ENCODE measurements at regions not wholly inside any gene's neighbourhood (a gene's known extent, or its start where the extent isn't known, plus 50 kb on each side); places are given as distances from the start of the nearest gene placed in this dataset.

DNA sequence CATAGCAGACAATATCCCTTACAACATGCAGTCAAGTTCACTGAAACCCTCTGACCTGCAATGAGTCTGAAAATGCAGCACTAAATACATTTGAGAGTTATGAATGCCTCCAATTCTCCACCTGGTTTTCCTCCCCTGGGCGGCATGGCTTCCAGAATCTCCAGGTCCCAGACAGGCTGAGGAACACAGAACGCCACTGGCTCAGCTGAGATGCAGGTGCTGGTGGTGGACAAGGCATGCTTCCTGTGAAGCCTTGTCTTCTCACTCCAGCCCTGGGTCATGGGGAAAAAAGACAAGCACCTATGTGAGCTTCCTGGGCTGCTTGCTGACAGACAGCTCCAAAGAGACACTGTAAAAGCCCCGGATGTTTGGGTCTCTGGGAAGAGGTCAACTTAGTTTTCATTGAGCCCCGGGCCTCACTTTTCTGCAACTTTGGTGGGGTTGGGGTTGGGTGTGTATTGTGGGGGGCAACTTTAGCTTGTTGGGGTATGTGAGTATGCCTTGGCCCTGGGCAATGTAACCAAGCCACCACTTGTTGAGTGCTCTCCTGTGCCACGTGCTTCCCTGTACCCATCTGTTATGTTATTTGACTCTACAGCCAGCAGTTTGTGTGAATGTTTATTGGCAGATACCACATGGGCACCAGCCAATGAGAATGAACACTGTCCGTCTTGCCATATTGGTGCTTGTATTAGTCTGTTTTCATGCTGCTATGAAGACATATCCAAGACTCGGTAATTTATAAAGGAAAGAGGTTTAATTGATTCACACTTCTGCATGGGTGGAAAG, 127.8 kb downstream of the EMX2 start:
- TF ChIP-seq POLR2A (IDR thresholded peaks at IDR 0.05) (no peak), CTCF (IDR thresholded peaks at IDR 0.05) (no peak)

Data from lower leg skin (tissue), 3 donors.